ENCODE measurements at regions not wholly inside any gene's neighbourhood (a gene's known extent, or its start where the extent isn't known, plus 50 kb on each side); places are given as distances from the start of the nearest gene placed in this dataset.

- intact Hi-C loops (cut with micrococcal nuclease; ENCODE audit: unreplicated experiment), result no loop called here
- Histone ChIP-seq H3K4me1 (no peaks in the 10 kb centered on the region), H3K36me3 (ENCODE audit: control insufficient read depth, insufficient read depth, low read length) (no peaks in the 10 kb centered on the region), H3K4me3 (ENCODE audit: low read depth, low read length) (no peak overlapping the region), H3K27me3 (replicated peaks; ENCODE audit: control insufficient read depth, insufficient read depth, low read length) (peaks cover 2% of the 10 kb centered on the region; the same call in 1 of the 2 replicates), H3K9me3 (no peaks in the 10 kb centered on the region)
- no peaks in the 10 kb centered on the region for H3K9me3 Mint-ChIP-seq (ENCODE audit: unreplicated experiment)
- TF ChIP-seq CTCF (IDR thresholded peaks at IDR 0.05; ENCODE audit: insufficient read depth in 1 of 2, low read depth in 1 of 2, low read length in 1 of 2, severe bottlenecking in 1 of 2, unreplicated experiment in 1 of 2), result no peak
- peaks cover 29% of the 10 kb centered on the region for H3K27me3 Mint-ChIP-seq (ENCODE audit: insufficient read depth, unreplicated experiment)
- no peak for DNase-seq
- CTCF ChIA-PET, result no interaction called here
- H3K27ac Mint-ChIP-seq (ENCODE audit: unreplicated experiment), result no peak overlapping the region
- no peaks in the 10 kb centered on the region for H3K4me1 Mint-ChIP-seq (ENCODE audit: low read depth, unreplicated experiment)
- no peaks in the 10 kb centered on the region for H3K36me3 Mint-ChIP-seq (ENCODE audit: insufficient read depth, unreplicated experiment)
- POLR2A ChIA-PET, result no interaction called here
- BruUV-seq (replicated peaks), result no TSS peak
- no peak overlapping the region for H3K4me3 Mint-ChIP-seq (ENCODE audit: unreplicated experiment)
These were observed 315.8 kb upstream of the ZNF32 start for GRCh38 chr10:43964486-43964885.

GRCh38 chr10:43963793-43964425, 315.2 kb upstream of the ZNF32 start:
- Histone ChIP-seq H3K27me3 (replicated peaks; ENCODE audit: control insufficient read depth, insufficient read depth, low read length) (peaks cover 2% of the 10 kb centered on the region; the same call in 1 of the 2 replicates), H3K4me3 (ENCODE audit: low read depth, low read length) (no peak overlapping the region), H3K36me3 (ENCODE audit: control insufficient read depth, insufficient read depth, low read length) (no peaks in the 10 kb centered on the region), H3K9me3 (no peaks in the 10 kb centered on the region), H3K4me1 (no peaks in the 10 kb centered on the region)
- no TSS peak for BruUV-seq (replicated peaks)
- peak in 1 of 2 experiments; percentile 29 for DNase-seq
- H3K36me3 Mint-ChIP-seq (ENCODE audit: insufficient read depth, unreplicated experiment), result no peaks in the 10 kb centered on the region
- ChIA-PET CTCF (no interaction called here), POLR2A (no interaction called here)
- H3K9me3 Mint-ChIP-seq (ENCODE audit: unreplicated experiment), result no peaks in the 10 kb centered on the region
- H3K27ac Mint-ChIP-seq (ENCODE audit: unreplicated experiment), result no peak overlapping the region
- no peak for TF ChIP-seq CTCF (IDR thresholded peaks at IDR 0.05; ENCODE audit: insufficient read depth in 1 of 2, low read depth in 1 of 2, low read length in 1 of 2, severe bottlenecking in 1 of 2, unreplicated experiment in 1 of 2)
- peaks cover 24% of the 10 kb centered on the region for H3K27me3 Mint-ChIP-seq (ENCODE audit: insufficient read depth, unreplicated experiment)
- intact Hi-C loops (cut with micrococcal nuclease; ENCODE audit: unreplicated experiment), result no loop called here
- H3K4me1 Mint-ChIP-seq (ENCODE audit: low read depth, unreplicated experiment), result no peaks in the 10 kb centered on the region
- H3K4me3 Mint-ChIP-seq (ENCODE audit: unreplicated experiment), result no peak overlapping the region

GRCh38 chr10:43963379-43963778, 314.7 kb upstream of the ZNF32 start:
- H3K4me3 ChIP-seq (ENCODE audit: low read depth, low read length), result no peak overlapping the region
- no peaks in the 10 kb centered on the region for H3K36me3 Mint-ChIP-seq (ENCODE audit: insufficient read depth, unreplicated experiment)
- no peak for TF ChIP-seq CTCF (IDR thresholded peaks at IDR 0.05; ENCODE audit: insufficient read depth in 1 of 2, low read depth in 1 of 2, low read length in 1 of 2, severe bottlenecking in 1 of 2, unreplicated experiment in 1 of 2)
- no peak overlapping the region for H3K4me3 Mint-ChIP-seq (ENCODE audit: unreplicated experiment)
- POLR2A ChIA-PET, result no interaction called here
- H3K4me1 Mint-ChIP-seq (ENCODE audit: low read depth, unreplicated experiment), result no peaks in the 10 kb centered on the region
- DNase-seq, result no peak
- H3K9me3 ChIP-seq, result no peaks in the 10 kb centered on the region
- peaks cover 20% of the 10 kb centered on the region for H3K27me3 Mint-ChIP-seq (ENCODE audit: insufficient read depth, unreplicated experiment)
- H3K36me3 ChIP-seq (ENCODE audit: control insufficient read depth, insufficient read depth, low read length), result no peaks in the 10 kb centered on the region
- CTCF ChIA-PET, result no interaction called here
- no peaks in the 10 kb centered on the region for H3K4me1 ChIP-seq
- intact Hi-C loops (cut with micrococcal nuclease; ENCODE audit: unreplicated experiment), result no loop called here
- BruUV-seq (replicated peaks), result no TSS peak
- H3K9me3 Mint-ChIP-seq (ENCODE audit: unreplicated experiment), result no peaks in the 10 kb centered on the region
- H3K27ac Mint-ChIP-seq (ENCODE audit: unreplicated experiment), result no peak overlapping the region
- H3K27me3 ChIP-seq (replicated peaks; ENCODE audit: control insufficient read depth, insufficient read depth, low read length), result peaks cover 2% of the 10 kb centered on the region; the same call in 1 of the 2 replicates
